K562 (cell line): ENCODE measurements at regions not wholly inside any gene's neighbourhood (a gene's known extent, or its start where the extent isn't known, plus 50 kb on each side); places are given as distances from the start of the nearest gene placed in this dataset.

Experiments used
- ATAC-seq: fragments of 200-7000 bp; cut with Tn5 transposase; 3 replicates; pipeline ENCODE4 v1.9.1; 2020; ENCODE audit warnings: moderate library complexity
- BruUV-seq: library from RNA; stranded (reverse); fragments of 400-500 nt; replicated peaks from 2 replicates; lab custom pipeline; 2021; lab: Mats Ljungman, UMichigan
- CTCF ChIA-PET: fragments of 300-600 bp; formaldehyde crosslinking; extraction: SDS; loops from one replicate; lab custom pipeline; 2021; ENCODE audit warnings: low intra/inter-chr PET ratio; lab: Yijun Ruan, JAX
- POLR2A ChIA-PET: fragments of 300-600, 350-650 bp; sonication (Branson Sonifier 250); formaldehyde crosslinking; extraction: SDS; loops from one replicate; lab custom pipeline; 2021; ENCODE audit warnings: antibody characterized with exemption, inconsistent platforms; lab: Yijun Ruan, JAX
- DNase-seq, 4 experiments: peaks; one replicate each; pipeline versions ENCODE4 v3.0.0 to v3.0.0-alpha.2; 2011 to 2018; ENCODE audit warnings: low spot score in 3 of 4, mixed read lengths in 3 of 4; ENCODE audit errors: extremely low read depth in 1 of 4
- FAIRE-seq: peaks from 2 replicates; lab custom pipeline; 2011; peaks lifted over from hg19 to GRCh38; lab: Jason Lieb, UNC
- H2AFZ ChIP-seq: 2 replicates; pipeline ENCODE4 v1.6.0; 2011; ENCODE audit warnings: low read depth, low read length, control low read depth, inconsistent platforms
- H3K27ac ChIP-seq: fragments of 200-600 bp; 3 replicates; pipeline ENCODE4 v1.8.0; 2011; ENCODE audit warnings: low read depth, mild to moderate bottlenecking, control low read depth, inconsistent platforms, low read length, moderate library complexity, mixed read lengths; ENCODE audit errors: extremely low read depth
- H3K27me3 ChIP-seq, 2 experiments: fragments of 300-600 bp in 1 of 2; 2 replicates in 1 of 2; 3 replicates in 1 of 2; pipeline versions ENCODE4 v1.6.0 to v1.8.0; 2011; ENCODE audit warnings: inconsistent platforms in 2 of 2, low read length in 2 of 2, mild to moderate bottlenecking in 1 of 2, mixed read lengths in 1 of 2, moderate library complexity in 1 of 2; ENCODE audit not compliant: control insufficient read depth in 2 of 2, insufficient read depth in 2 of 2
- H3K36me3 ChIP-seq: fragments of 300-600 bp; 3 replicates; pipeline ENCODE4 v1.8.0; 2011; ENCODE audit warnings: mild to moderate bottlenecking, low read length, inconsistent platforms; ENCODE audit not compliant: control insufficient read depth, insufficient read depth
- H3K4me1 ChIP-seq, 2 experiments: fragments of 200-600 bp in 1 of 2; replicated peaks in 1 of 2; 2 replicates in 1 of 2; 3 replicates in 1 of 2; pipeline versions ENCODE4 v1.5.1 to v1.8.0; 2011; ENCODE audit warnings: inconsistent platforms in 2 of 2, low read length in 2 of 2, mild to moderate bottlenecking in 1 of 2, mixed read lengths in 1 of 2, moderate library complexity in 1 of 2; ENCODE audit not compliant: control insufficient read depth in 2 of 2, insufficient read depth in 2 of 2
- H3K4me2 ChIP-seq: 2 replicates; pipeline ENCODE4 v1.6.1; 2011; ENCODE audit warnings: low read length, control low read depth, inconsistent platforms, mixed read lengths; ENCODE audit not compliant: insufficient read depth
- H3K4me3 ChIP-seq: fragments of 200-600 bp; sonication (generic), shearing (Covaris generic); 2 replicates; pipeline ENCODE4 v1.5.1; 2016; ENCODE audit warnings: control low read depth, inconsistent platforms
- H3K79me2 ChIP-seq: fragments of 200-600 bp; 3 replicates; pipeline ENCODE4 v1.8.0; 2011; ENCODE audit warnings: low read length, inconsistent platforms; ENCODE audit not compliant: control insufficient read depth, insufficient read depth
- H3K9ac ChIP-seq, 2 experiments: 2 replicates each; pipeline versions ENCODE4 v1.6.0 to v1.6.1; 2011; ENCODE audit warnings: low read depth in 2 of 2, low read length in 2 of 2, control low read depth in 1 of 2, inconsistent platforms in 1 of 2, mild to moderate bottlenecking in 1 of 2, mixed read lengths in 1 of 2; ENCODE audit not compliant: insufficient read depth in 1 of 2
- H3K9me1 ChIP-seq: one replicate; pipeline ENCODE4 v1.6.0; 2011; ENCODE audit warnings: inconsistent platforms, mild to moderate bottlenecking, low read length, moderate library complexity; ENCODE audit not compliant: control insufficient read depth, insufficient read depth
- H3K9me3 ChIP-seq: replicated peaks from 2 replicates; pipeline ENCODE4 v1.5.1; 2011; ENCODE audit warnings: low read depth, low read length, inconsistent platforms; ENCODE audit not compliant: control insufficient read depth, insufficient read depth
- H4K20me1 ChIP-seq: replicated peaks from 2 replicates; pipeline ENCODE4 v1.6.1; 2011; ENCODE audit warnings: low read length, inconsistent platforms, mixed read lengths; ENCODE audit not compliant: control insufficient read depth, insufficient read depth
- CHD4 ChIP-seq: fragments of 200-600 bp; sonication (generic); IDR thresholded peaks from 3 replicates; pipeline ENCODE4 v1.6.1; 2012; ENCODE audit warnings: low read depth, mild to moderate bottlenecking, mixed read lengths, low read length, inconsistent platforms; ENCODE audit not compliant: insufficient read depth, insufficient replicate concordance, poor library complexity, severe bottlenecking
- ILK ChIP-seq: fragments of 450-650 bp; IDR thresholded peaks from 2 replicates; pipeline ENCODE4 v1.6.1; 2016; ENCODE audit warnings: missing genetic modification characterization, low read depth, mild to moderate bottlenecking, missing compliant biosample characterization, moderate library complexity, borderline replicate concordance
- MCM5 ChIP-seq: fragments of 450-650 bp; IDR thresholded peaks from 2 replicates; pipeline ENCODE4 v1.6.1; 2016; ENCODE audit warnings: low read depth
- MYBL2 ChIP-seq, 2 experiments: fragments of 450-650 bp in 1 of 2; sonication (generic) in 1 of 2; formaldehyde crosslinking in 1 of 2; IDR thresholded peaks; 2 replicates each; pipeline versions ENCODE4 v1.6.1 to v1.8.1; 2017 to 2022; ENCODE audit warnings: borderline replicate concordance in 1 of 2, inconsistent platforms in 1 of 2, low read depth in 1 of 2, mild to moderate bottlenecking in 1 of 2, missing genetic modification reagents in 1 of 2, moderate library complexity in 1 of 2
- PBX2 ChIP-seq, 2 experiments: IDR thresholded peaks in 1 of 2; conservative IDR thresholded peaks in 1 of 2; 2 replicates each; pipeline ENCODE4 v1.6.1; 2016; ENCODE audit warnings: low read depth in 2 of 2, mild to moderate bottlenecking in 1 of 2, missing compliant biosample characterization in 1 of 2, missing genetic modification characterization in 1 of 2, moderate library complexity in 1 of 2
- ZNF146 ChIP-seq: IDR thresholded peaks from one replicate; pipeline ENCODE4 v1.6.1; 2018; ENCODE audit warnings: missing compliant biosample characterization; ENCODE audit not compliant: unreplicated experiment
- WGBS: fragments of 100-300 bp; shearing (Covaris generic); methylation state at CpG from one replicate; pipeline ENCODE4 v1.1.6; 2016; ENCODE audit warnings: low coverage, mixed read lengths; ENCODE audit not compliant: insufficient coverage; ENCODE audit errors: missing lambda C conversion rate; 5-methylcytosine and 5-hydroxymethylcytosine counted together
- in situ Hi-C: fragments of 300-500 bp; cut with MboI; formaldehyde crosslinking; loops from 4 replicates; pipeline ENCODE4 v1.15.0; 2018; ENCODE audit warnings: inconsistent platforms, mixed read lengths
- intact Hi-C: fragments of 100-400 bp; cut with micrococcal nuclease; formaldehyde crosslinking; loops from 2 replicates; pipeline ENCODE4 v1.14.2; 2022

GRCh38 chr5:97906135-97906534 lies 723.1 kb upstream of the RIOK2 start (continued):
- TF ChIP-seq MYBL2 (IDR thresholded peaks at IDR 0.05; ENCODE audit: low read depth) (no peak), MYBL2 (CRISPR knock-in tag; IDR thresholded peaks at IDR 0.05; ENCODE audit: borderline replicate concordance) (no peak), CHD4 (no peak)

- Histone ChIP-seq H3K27ac (no peak overlapping the region), H3K27me3 (no peaks in the 10 kb centered on the region), H3K36me3 (no peaks in the 10 kb centered on the region), H3K9me1 (no peaks in the 10 kb centered on the region), H2AFZ (no peak overlapping the region), H3K4me2 (no peak overlapping the region), H3K9me3 (no peaks in the 10 kb centered on the region), H3K9ac (no peak overlapping the region), H3K79me2 (no peaks in the 10 kb centered on the region), H3K4me3 (no peak overlapping the region), H4K20me1 (no peaks in the 10 kb centered on the region), H3K4me1 (no peaks in the 10 kb centered on the region)
- ChIA-PET CTCF (no interaction called here), POLR2A (no interaction called here)
- no TSS peak for BruUV-seq
- in situ Hi-C loops (no loop called here), intact Hi-C loops (no loop called here)
- 0% methylated on average over 3 of the region's 3 CpGs for WGBS
- no peak for ATAC-seq
- FAIRE-seq: no peak
- DNase-seq: no peak
- TF ChIP-seq PBX2 (CRISPR knock-in tag; IDR thresholded peaks at IDR 0.05; ENCODE audit: low read depth) (no peak), PBX2 (tag; conservative IDR thresholded peaks at IDR 0.05; ENCODE audit: low read depth) (no peak), ZNF146 (no peak), ILK (tag) (no peak), MCM5 (no peak)
Measured at GRCh38 chr5:97907646-97908400, 724.8 kb upstream of the RIOK2 start.
